Adrenal gland (tissue), 9 donors: ENCODE measurements at regions not wholly inside any gene's neighbourhood (a gene's known extent, or its start where the extent isn't known, plus 50 kb on each side); places are given as distances from the start of the nearest gene placed in this dataset.

Experiments used
- DNase-seq, 7 donors: peaks; one replicate each; pipeline ENCODE4 v3.0.0-alpha.2; 2019 to 2020
- H3K27ac ChIP-seq, 5 donors: fragments of 200-600 bp; sonication (generic) in 4 of 5; 1 replicate in 3 of 5; 2 replicates in 2 of 5; pipeline versions ENCODE4 v1.5.1 to v1.8.0; 2016 to 2020; ENCODE audit warnings: mild to moderate bottlenecking in 1 of 5
- H3K27me3 ChIP-seq: fragments of 200-600 bp; 2 replicates; pipeline ENCODE4 v1.8.0; 2021
- H3K36me3 ChIP-seq, 2 donors: fragments of 200-600 bp; replicated peaks in 1 of 2; 1 replicate in 1 of 2; 2 replicates in 1 of 2; pipeline versions ENCODE4 v1.5.1 to v1.8.0; 2018 to 2022
- H3K4me1 ChIP-seq, 2 donors: fragments of 200-600 bp; replicated peaks in 1 of 2; 1 replicate in 1 of 2; 2 replicates in 1 of 2; pipeline versions ENCODE4 v1.5.1 to v1.8.0; 2018 to 2021
- H3K4me3 ChIP-seq, 4 donors: fragments of 200-600 bp; sonication (generic) in 3 of 4; one replicate each; pipeline ENCODE4 v1.5.1; 2016 to 2018
- H3K9me3 ChIP-seq, 3 donors: fragments of 200-600 bp; sonication (generic) in 1 of 3; replicated peaks in 1 of 3; 1 replicate in 2 of 3; 2 replicates in 1 of 3; pipeline versions ENCODE4 v1.5.1 to v1.8.0; 2016 to 2021
- CTCF ChIP-seq, 6 experiments: fragments of 450-650 bp in 4 of 6; fragments of 200-600 bp in 2 of 6; sonication (generic) in 1 of 6; IDR thresholded peaks; 1 replicate in 5 of 6; 2 replicates in 1 of 6; pipeline versions ENCODE4 v1.5.1 to v1.8.0; 2016 to 2021; ENCODE audit warnings: antibody characterized with exemption in 6 of 6, mild to moderate bottlenecking in 2 of 6, moderate library complexity in 1 of 6
- POLR2A ChIP-seq, 2 donors: fragments of 450-650 bp; IDR thresholded peaks; one replicate each; pipeline ENCODE4 v1.6.1; 2017; ENCODE audit warnings: antibody characterized with exemption in 2 of 2, mild to moderate bottlenecking in 2 of 2, moderate library complexity in 1 of 2
- WGBS, 4 donors: extraction: QIAGEN DNeasy Blood & Tissue Kit in 2 of 4; methylation state at CpG; one replicate each; pipeline versions ENCODE4 v1.1.5 to v1.1.7; 2013 to 2017; 5-methylcytosine and 5-hydroxymethylcytosine counted together
- intact Hi-C, 2 donors: fragments of 100-400 bp; cut with DNase I; formaldehyde crosslinking; loops; one replicate each; pipeline versions ENCODE4 v1.14.1 to v1.15.0; 2022 to 2023
- donor health status: healthy with polysubstance abuse.
- donor health status: Bipolar disorder and iron deficiency.
- donor health status: DM: yes; HTN: yes; CAD: no.
- donor health status: DM: no; HTN: no; CAD: no.
- donor health status: DM: no; HTN: no; CAD: no.

GRCh38 chr3:65060904-65061303 lies 373.1 kb upstream of the ADAMTS9 start:
- WGBS, 4 donors: 75 to 80% (median 76%) methylated on average over 2 of the region's 2 CpGs
- TF ChIP-seq CTCF (IDR thresholded peaks at IDR 0.05) (no peak), POLR2A (IDR thresholded peaks at IDR 0.05) (no peak)
- no peak for DNase-seq
- H3K9me3 ChIP-seq: no peaks in the 10 kb centered on the region
- H3K36me3 ChIP-seq: no peaks in the 10 kb centered on the region
- H3K27me3 ChIP-seq: no peaks in the 10 kb centered on the region
- H3K4me1 ChIP-seq: no peaks in the 10 kb centered on the region
- intact Hi-C loops: no loop called here
- no peak overlapping the region for H3K4me3 ChIP-seq
- no peak overlapping the region for H3K27ac ChIP-seq

GRCh38 chr3:65052101-65052500 lies 364.3 kb upstream of the ADAMTS9 start:
- Histone ChIP-seq H3K9me3 (no peaks in the 10 kb centered on the region), H3K4me3 (no peak overlapping the region), H3K36me3 (no peaks in the 10 kb centered on the region), H3K4me1 (no peaks in the 10 kb centered on the region), H3K27me3 (no peaks in the 10 kb centered on the region), H3K27ac (no peak overlapping the region)
- DNase-seq: no peak
- intact Hi-C loops: no loop called here
- WGBS, 4 donors: 62 to 84% (median 80%) methylated on average over 1 of the region's 1 CpG
- TF ChIP-seq CTCF (IDR thresholded peaks at IDR 0.05): no peak
- TF ChIP-seq POLR2A (IDR thresholded peaks at IDR 0.05): no peak

GRCh38 chr3:65048151-65048550 lies 360.4 kb upstream of the ADAMTS9 start:
- H3K4me3 ChIP-seq: no peak overlapping the region
- no peak overlapping the region for H3K27ac ChIP-seq
- DNase-seq: no peak
- H3K4me1 ChIP-seq: no peaks in the 10 kb centered on the region
- intact Hi-C loops: no loop called here
- TF ChIP-seq CTCF (IDR thresholded peaks at IDR 0.05) (no peak), POLR2A (IDR thresholded peaks at IDR 0.05) (no peak)
- H3K27me3 ChIP-seq: no peaks in the 10 kb centered on the region
- WGBS, 4 donors: 81 to 100% (median 93%) methylated on average over 1 of the region's 1 CpG
- H3K9me3 ChIP-seq: no peaks in the 10 kb centered on the region
- no peaks in the 10 kb centered on the region for H3K36me3 ChIP-seq

GRCh38 chr3:65045138-65045537 lies 357.3 kb upstream of the ADAMTS9 start:
- 37 to 81% (median 78%) methylated on average over 1 of the region's 1 CpG for WGBS, 4 donors

More at GRCh38 chr3:65045138-65045537, 357.3 kb upstream of the ADAMTS9 start:
- DNase-seq: no peak
- TF ChIP-seq POLR2A (IDR thresholded peaks at IDR 0.05) (no peak), CTCF (IDR thresholded peaks at IDR 0.05) (no peak)
- no peaks in the 10 kb centered on the region for H3K36me3 ChIP-seq
- no peak overlapping the region for H3K27ac ChIP-seq
- H3K27me3 ChIP-seq: no peaks in the 10 kb centered on the region
- H3K9me3 ChIP-seq: no peaks in the 10 kb centered on the region
- H3K4me3 ChIP-seq: no peak overlapping the region
- H3K4me1 ChIP-seq: peaks cover 0 to 5% of the 10 kb centered on the region in 2 donors
- intact Hi-C loops: no loop called here
